ENCODE measurements at regions not wholly inside any gene's neighbourhood (a gene's known extent, or its start where the extent isn't known, plus 50 kb on each side); places are given as distances from the start of the nearest gene placed in this dataset.

- Histone ChIP-seq H3K27ac (no peak overlapping the region), H3K4me1 (no peaks in the 10 kb centered on the region), H3K9me3 (no peaks in the 10 kb centered on the region), H3K27me3 (no peaks in the 10 kb centered on the region), H3K4me3 (no peak overlapping the region), H3K36me3 (no peaks in the 10 kb centered on the region), H3K9ac (ENCODE audit: low read depth in 2 of 2, low read length in 2 of 2) (no peak overlapping the region)
- DNase-seq = no peak
- TF ChIP-seq, protein P1, sequence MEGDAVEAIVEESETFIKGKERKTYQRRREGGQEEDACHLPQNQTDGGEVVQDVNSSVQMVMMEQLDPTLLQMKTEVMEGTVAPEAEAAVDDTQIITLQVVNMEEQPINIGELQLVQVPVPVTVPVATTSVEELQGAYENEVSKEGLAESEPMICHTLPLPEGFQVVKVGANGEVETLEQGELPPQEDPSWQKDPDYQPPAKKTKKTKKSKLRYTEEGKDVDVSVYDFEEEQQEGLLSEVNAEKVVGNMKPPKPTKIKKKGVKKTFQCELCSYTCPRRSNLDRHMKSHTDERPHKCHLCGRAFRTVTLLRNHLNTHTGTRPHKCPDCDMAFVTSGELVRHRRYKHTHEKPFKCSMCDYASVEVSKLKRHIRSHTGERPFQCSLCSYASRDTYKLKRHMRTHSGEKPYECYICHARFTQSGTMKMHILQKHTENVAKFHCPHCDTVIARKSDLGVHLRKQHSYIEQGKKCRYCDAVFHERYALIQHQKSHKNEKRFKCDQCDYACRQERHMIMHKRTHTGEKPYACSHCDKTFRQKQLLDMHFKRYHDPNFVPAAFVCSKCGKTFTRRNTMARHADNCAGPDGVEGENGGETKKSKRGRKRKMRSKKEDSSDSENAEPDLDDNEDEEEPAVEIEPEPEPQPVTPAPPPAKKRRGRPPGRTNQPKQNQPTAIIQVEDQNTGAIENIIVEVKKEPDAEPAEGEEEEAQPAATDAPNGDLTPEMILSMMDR (IDR thresholded peaks at IDR 0.05) = no peak
- intact Hi-C loops (cut with DNase I) = no loop called here
These were observed 287.4 kb downstream of the MBD2 start for GRCh38 chr18:53937037-53937436.

GRCh38 chr18:53935803-53936202 is 288.7 kb downstream of the MBD2 start:
- Histone ChIP-seq H3K27ac (no peak overlapping the region), H3K27me3 (no peaks in the 10 kb centered on the region), H3K4me1 (no peaks in the 10 kb centered on the region), H3K9me3 (no peaks in the 10 kb centered on the region), H3K36me3 (no peaks in the 10 kb centered on the region), H3K4me3 (no peak overlapping the region), H3K9ac (ENCODE audit: low read depth in 2 of 2, low read length in 2 of 2) (no peak overlapping the region)
- DNase-seq = no peak
- TF ChIP-seq, protein P1 (IDR thresholded peaks at IDR 0.05) = no peak
- intact Hi-C loops (cut with DNase I) = no loop called here

- DNase-seq = no peak
- Histone ChIP-seq H3K4me3 (no peak overlapping the region), H3K27ac (no peak overlapping the region), H3K36me3 (no peaks in the 10 kb centered on the region), H3K9ac (ENCODE audit: low read depth in 2 of 2, low read length in 2 of 2) (no peak overlapping the region), H3K4me1 (no peaks in the 10 kb centered on the region), H3K9me3 (no peaks in the 10 kb centered on the region), H3K27me3 (no peaks in the 10 kb centered on the region)
- intact Hi-C loops (cut with DNase I) = no loop called here
- TF ChIP-seq, protein P1 (IDR thresholded peaks at IDR 0.05) = no peak
These were observed 289.1 kb downstream of the MBD2 start for GRCh38 chr18:53935399-53935798.

DNA sequence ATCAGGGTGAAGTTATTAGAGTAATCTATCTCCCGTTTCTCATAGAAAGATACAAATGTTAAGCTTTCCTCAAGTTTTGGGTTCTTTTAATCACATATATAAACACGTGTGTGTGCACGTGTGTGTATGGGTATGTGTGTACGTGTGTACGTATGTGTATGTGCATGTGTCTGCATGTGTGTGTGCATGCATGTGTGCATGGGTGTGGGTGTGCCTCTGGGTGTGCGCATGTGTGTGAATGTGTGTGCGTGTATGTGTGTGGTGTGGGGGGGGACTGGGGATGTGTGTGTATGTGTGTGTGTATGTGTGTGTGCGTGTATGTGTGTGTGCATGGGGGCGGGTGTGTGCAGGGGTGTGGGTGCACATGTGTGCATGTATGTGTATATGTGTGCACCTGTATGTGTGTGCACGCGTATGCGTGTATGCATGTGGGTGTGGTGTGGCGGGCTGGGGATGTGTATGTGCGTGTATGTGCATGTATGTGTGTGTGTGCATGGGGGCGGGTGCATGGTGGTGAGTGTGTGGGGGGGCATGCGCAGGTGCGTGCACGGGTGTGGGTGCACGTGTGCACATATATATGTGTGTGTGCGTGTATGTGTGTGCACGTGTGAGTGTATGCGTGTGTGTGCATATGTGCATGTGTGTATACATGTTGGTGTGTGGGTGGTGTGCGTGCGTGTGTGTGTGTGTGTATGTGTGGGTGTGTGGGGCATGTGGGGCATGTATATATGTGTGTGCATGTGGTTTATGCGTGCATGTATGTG is 304.0 kb downstream of the MBD2 start:
- H3K9ac ChIP-seq (ENCODE audit: low read depth in 2 of 2, low read length in 2 of 2) = no peak overlapping the region
- no peak overlapping the region for H3K27ac ChIP-seq
- H3K4me1 ChIP-seq = no peaks in the 10 kb centered on the region
- TF ChIP-seq, protein P1 (IDR thresholded peaks at IDR 0.05) = no peak
- no peaks in the 10 kb centered on the region for H3K9me3 ChIP-seq
- intact Hi-C loops (cut with DNase I) = no loop called here
- H3K27me3 ChIP-seq = no peaks in the 10 kb centered on the region
- no peaks in the 10 kb centered on the region for H3K36me3 ChIP-seq
- DNase-seq = no peak
- H3K4me3 ChIP-seq = no peak overlapping the region

GRCh38 chr18:53918091-53918490 is 306.4 kb downstream of the MBD2 start:
- Histone ChIP-seq H3K9me3 (no peaks in the 10 kb centered on the region), H3K4me3 (no peak overlapping the region), H3K9ac (ENCODE audit: low read depth in 2 of 2, low read length in 2 of 2) (no peak overlapping the region), H3K36me3 (no peaks in the 10 kb centered on the region), H3K4me1 (no peaks in the 10 kb centered on the region), H3K27me3 (no peaks in the 10 kb centered on the region), H3K27ac (no peak overlapping the region)
- intact Hi-C loops (cut with DNase I) = no loop called here
- TF ChIP-seq, protein P1 (IDR thresholded peaks at IDR 0.05) = no peak
- no peak for DNase-seq

Measured in colonic mucosa (tissue), 4 donors.